ENCODE measurements at regions not wholly inside any gene's neighbourhood (a gene's known extent, or its start where the extent isn't known, plus 50 kb on each side); places are given as distances from the start of the nearest gene placed in this dataset.
"Not testable (repeated sequence)": the region's sequence is repeated elsewhere in the genome, so short reads cannot be mapped to it uniquely, and the experiment has no call there.

GRCh38 chr12:88812610-88813009 is 232.3 kb upstream of the KITLG start:
- Histone ChIP-seq H3K36me3 (no peaks in the 10 kb centered on the region), H3K4me1 (peaks cover 0 to 5% (median 0%) of the 10 kb centered on the region in 12 donors), H3K4me3 (no peak overlapping the region), H3K27me3 (peaks cover 0 to 4% (median 0%) of the 10 kb centered on the region in 9 donors), H3K27ac (no peak overlapping the region), H3K9me3 (no peaks in the 10 kb centered on the region)
- ATAC-seq = no peak
- no peak for TF ChIP-seq CTCF (IDR thresholded peaks at IDR 0.05)
- TF ChIP-seq POLR2A (IDR thresholded peaks at IDR 0.05) = no peak
- intact Hi-C loops (cut with DNase I) = no loop called here
- DNase-seq = no peak
- WGBS, 4 donors = 94 to 100% (median 98%) methylated on average over 1 of the region's 1 CpG

GRCh38 chr12:88810806-88811205 is 230.5 kb upstream of the KITLG start:
- H3K4me1 ChIP-seq = no peaks in the 10 kb centered on the region
- no peak for ATAC-seq
- TF ChIP-seq POLR2A (IDR thresholded peaks at IDR 0.05) = no peak
- TF ChIP-seq CTCF (IDR thresholded peaks at IDR 0.05) = no peak

DNA sequence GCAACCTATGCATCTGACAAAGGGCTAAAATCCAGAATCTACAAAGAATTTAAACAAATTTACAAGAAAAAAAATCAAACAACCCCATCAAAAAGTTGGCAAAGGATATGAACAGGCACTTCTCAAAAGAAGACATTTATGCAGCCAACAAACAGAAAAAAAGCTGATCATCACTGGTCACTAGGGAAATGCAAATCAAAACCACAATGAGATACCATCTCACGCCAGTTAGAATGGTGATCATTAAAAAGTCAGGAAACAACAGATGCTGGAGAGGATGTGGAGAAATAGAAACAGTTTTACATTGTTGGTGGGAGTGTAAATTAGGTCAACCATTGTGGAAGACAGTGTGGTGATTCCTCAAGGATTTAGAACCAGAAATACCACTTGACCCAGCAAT is 229.6 kb upstream of the KITLG start:
- 44 to 62% (median 53%) methylated on average over 1 of the region's 1 CpG for WGBS, 4 donors
- H3K27me3 ChIP-seq; H3K36me3 ChIP-seq; intact Hi-C loops (cut with DNase I); H3K9me3 ChIP-seq; DNase-seq; H3K4me1 ChIP-seq; H3K27ac ChIP-seq; H3K4me3 ChIP-seq; ATAC-seq: not testable (repeated sequence)

More at GRCh38 chr12:88810806-88811205, 230.5 kb upstream of the KITLG start:
- no peaks in the 10 kb centered on the region for H3K9me3 ChIP-seq
- intact Hi-C loops (cut with DNase I) = no loop called here
- no peak overlapping the region for H3K27ac ChIP-seq
- H3K4me3 ChIP-seq = no peak overlapping the region
- no peaks in the 10 kb centered on the region for H3K36me3 ChIP-seq
- DNase-seq = no peak
- peaks cover 0 to 4% (median 0%) of the 10 kb centered on the region in 9 donors for H3K27me3 ChIP-seq
- 97 to 100% (median 99%) methylated on average over 1 of the region's 1 CpG for WGBS, 4 donors

- intact Hi-C loops (cut with DNase I) = no loop called here
- Histone ChIP-seq H3K9me3 (peaks cover 0 to under 1% (median 0%) of the 10 kb centered on the region in 12 donors), H3K4me1 (no peaks in the 10 kb centered on the region), H3K27ac (no peak overlapping the region), H3K4me3 (no peak overlapping the region), H3K27me3 (no peaks in the 10 kb centered on the region), H3K36me3 (no peaks in the 10 kb centered on the region)
- ATAC-seq (no peak), DNase-seq (no peak)
- WGBS, 4 donors = 37 to 50% (median 41%) methylated on average over 1 of the region's 1 CpG
- TF ChIP-seq POLR2A (IDR thresholded peaks at IDR 0.05) (no peak), CTCF (IDR thresholded peaks at IDR 0.05) (no peak)
Measured at GRCh38 chr12:88805692-88806091, 225.4 kb upstream of the KITLG start.

- ATAC-seq (no peak), DNase-seq (no peak)
- no peaks in the 10 kb centered on the region for H3K36me3 ChIP-seq
- H3K4me3 ChIP-seq = no peak overlapping the region
- H3K27ac ChIP-seq = no peak overlapping the region
- H3K9me3 ChIP-seq = peaks cover 0 to 4% (median 0%) of the 10 kb centered on the region in 12 donors
- intact Hi-C loops (cut with DNase I) = no loop called here
- WGBS, 4 donors = 85 to 95% (median 89%) methylated on average over 2 of the region's 2 CpGs
- H3K27me3 ChIP-seq = no peaks in the 10 kb centered on the region
- no peaks in the 10 kb centered on the region for H3K4me1 ChIP-seq
- TF ChIP-seq CTCF (IDR thresholded peaks at IDR 0.05) (no peak), POLR2A (IDR thresholded peaks at IDR 0.05) (no peak)
Measured at GRCh38 chr12:88805286-88805685, 225.0 kb upstream of the KITLG start.

All from heart left ventricle (tissue), 16 donors.